Hematopoietic multipotent progenitor cell (in vitro differentiated cells): ENCODE measurements at regions not wholly inside any gene's neighbourhood (a gene's known extent, or its start where the extent isn't known, plus 50 kb on each side); places are given as distances from the start of the nearest gene placed in this dataset.
"Not testable (repeated sequence)": the region's sequence is repeated elsewhere in the genome, so short reads cannot be mapped to it uniquely, and the experiment has no call there.

Source experiments
- DNase-seq, 3 donors: peaks; one replicate each; pipeline ENCODE4 v3.0.0-alpha.2; 2011 to 2015; ENCODE audit warnings: low read depth in 2 of 3, low spot score in 2 of 3

- no peak for DNase-seq
Measured at GRCh38 chrX:120719622-120720021, 89.8 kb upstream of the C1GALT1C1 start.

- no peak for DNase-seq
Measured at GRCh38 chrX:120718969-120719368, 89.1 kb upstream of the C1GALT1C1 start.

- DNase-seq: not testable (repeated sequence)
Measured at GRCh38 chrX:120702337-120702736, 72.5 kb upstream of the C1GALT1C1 start.

GRCh38 chrX:120697053-120697452, 67.2 kb upstream of the C1GALT1C1 start:
- peak in 2 of 3 donors; percentile 14 to 28 for DNase-seq

GRCh38 chrX:120692319-120692718, 62.5 kb upstream of the C1GALT1C1 start:
- no peak for DNase-seq

GRCh38 chrX:120690941-120691340, 61.1 kb upstream of the C1GALT1C1 start:
- no peak for DNase-seq

- DNase-seq: no peak
Measured at GRCh38 chrX:120690344-120690743, 60.5 kb upstream of the C1GALT1C1 start.

GRCh38 chrX:120680090-120680489, 50.2 kb upstream of the C1GALT1C1 start:
- no peak for DNase-seq
